Loucy (cell line): ENCODE measurements at regions not wholly inside any gene's neighbourhood (a gene's known extent, or its start where the extent isn't known, plus 50 kb on each side); places are given as distances from the start of the nearest gene placed in this dataset.

Experiments
- H2AFZ ChIP-seq: fragments of 200-600 bp; sonication (generic); 2 replicates; pipeline ENCODE4 v1.6.0; 2016; ENCODE audit warnings: antibody characterized with exemption, mild to moderate bottlenecking, low read length, moderate library complexity
- H3F3A ChIP-seq: fragments of 200-600 bp; 2 replicates; pipeline ENCODE4 v1.6.0; 2016; ENCODE audit warnings: antibody characterized with exemption, low read depth, mild to moderate bottlenecking
- H3K27me3 ChIP-seq: fragments of 200-600 bp; sonication (generic); 2 replicates; pipeline ENCODE4 v1.6.1; 2014; ENCODE audit warnings: low read length, mild to moderate bottlenecking; ENCODE audit not compliant: insufficient read depth, poor library complexity, severe bottlenecking
- H3K36me3 ChIP-seq: fragments of 200-600 bp; sonication (generic); 2 replicates; pipeline ENCODE4 v1.6.1; 2016; ENCODE audit warnings: low read length; ENCODE audit not compliant: insufficient read depth
- H3K4me1 ChIP-seq: fragments of 200-600 bp; sonication (generic); 2 replicates; pipeline ENCODE4 v1.5.1; 2014; ENCODE audit warnings: low read length, mild to moderate bottlenecking; ENCODE audit not compliant: insufficient read depth, poor library complexity, severe bottlenecking
- H3K4me2 ChIP-seq: fragments of 200-600 bp; sonication (generic); 2 replicates; pipeline ENCODE4 v1.6.0; 2014; ENCODE audit warnings: antibody characterized with exemption, low read length, low read depth, mild to moderate bottlenecking; ENCODE audit not compliant: poor library complexity, severe bottlenecking
- H3K4me3 ChIP-seq: fragments of 200-600 bp; sonication (generic); 2 replicates; pipeline ENCODE4 v1.5.1; 2014; ENCODE audit warnings: low read length, mild to moderate bottlenecking, mixed read lengths; ENCODE audit not compliant: poor library complexity, severe bottlenecking
- H3K79me2 ChIP-seq: fragments of 200-600 bp; sonication (generic); 2 replicates; pipeline ENCODE4 v1.6.1; 2014; ENCODE audit warnings: low read length; ENCODE audit not compliant: insufficient read depth
- H3K9ac ChIP-seq: fragments of 200-600 bp; sonication (generic); 2 replicates; pipeline ENCODE4 v1.6.0; 2014; ENCODE audit warnings: mild to moderate bottlenecking, low read depth, low read length, moderate library complexity; ENCODE audit not compliant: poor library complexity, severe bottlenecking
- H3K9me2 ChIP-seq: fragments of 200-600 bp; sonication (generic); replicated peaks from 2 replicates; pipeline ENCODE4 v1.6.1; 2016; ENCODE audit warnings: low read depth, low read length, mixed read lengths
- H3K9me3 ChIP-seq: fragments of 200-600 bp; sonication (generic); 2 replicates; pipeline ENCODE4 v1.6.1; 2014; ENCODE audit warnings: mild to moderate bottlenecking, antibody characterized with exemption, low read length, low read depth; ENCODE audit not compliant: insufficient read depth
- H4K20me1 ChIP-seq: fragments of 200-600 bp; sonication (generic); 2 replicates; pipeline ENCODE4 v1.6.0; 2014; ENCODE audit warnings: antibody characterized with exemption, low read length, mild to moderate bottlenecking; ENCODE audit not compliant: insufficient read depth, poor library complexity, severe bottlenecking
- CTCF ChIP-seq: fragments of 200-600 bp; sonication (generic); conservative IDR thresholded peaks from 2 replicates; pipeline ENCODE4 v1.5.1; 2014; ENCODE audit warnings: mild to moderate bottlenecking, antibody characterized with exemption, low read length
- EZH2phosphoT487 ChIP-seq: fragments of 200-600 bp; IDR thresholded peaks from 2 replicates; pipeline ENCODE4 v1.6.1; 2018; ENCODE audit warnings: antibody characterized with exemption, mild to moderate bottlenecking, moderate library complexity, borderline replicate concordance

- Histone ChIP-seq H3K4me3 (no peak overlapping the region), H3K4me1 (no peaks in the 10 kb centered on the region), H3K4me2 (no peak overlapping the region), H4K20me1 (no peaks in the 10 kb centered on the region), H3K79me2 (no peaks in the 10 kb centered on the region), H3K9me3 (peaks cover 15% of the 10 kb centered on the region; the same call in 1 of the 2 replicates), H3K27me3 (no peaks in the 10 kb centered on the region), H3F3A (no peaks in the 10 kb centered on the region), H3K36me3 (no peaks in the 10 kb centered on the region), H3K9me2 (no peaks in the 10 kb centered on the region), H3K9ac (no peak overlapping the region), H2AFZ (no peak overlapping the region)
- TF ChIP-seq EZH2phosphoT487 (no peak), CTCF (no peak)
These were observed 245.9 kb downstream of the ERMARD start for GRCh38 chr6:169997187-169997929.

- H3K9ac ChIP-seq, result no peak overlapping the region
- H3K4me1 ChIP-seq, result no peaks in the 10 kb centered on the region
These were observed 245.1 kb downstream of the ERMARD start for GRCh38 chr6:169996378-169997051.

GRCh38 chr6:169994739-169995138 lies 243.3 kb downstream of the ERMARD start:
- no peak for TF ChIP-seq EZH2phosphoT487
- no peak for TF ChIP-seq CTCF
- H2AFZ ChIP-seq, result no peak overlapping the region
- no peak overlapping the region for H3K4me2 ChIP-seq
- no peak overlapping the region for H3K4me3 ChIP-seq
- no peaks in the 10 kb centered on the region for H3K9me2 ChIP-seq
- H4K20me1 ChIP-seq, result no peaks in the 10 kb centered on the region
- H3K9ac ChIP-seq, result no peak overlapping the region
- H3F3A ChIP-seq, result no peaks in the 10 kb centered on the region
- H3K36me3 ChIP-seq, result no peaks in the 10 kb centered on the region
- no peaks in the 10 kb centered on the region for H3K4me1 ChIP-seq
- H3K27me3 ChIP-seq, result no peaks in the 10 kb centered on the region
- peaks cover 15% of the 10 kb centered on the region; the same call in 1 of the 2 replicates for H3K9me3 ChIP-seq
- no peaks in the 10 kb centered on the region for H3K79me2 ChIP-seq

More at GRCh38 chr6:169996378-169997051, 245.1 kb downstream of the ERMARD start:
- Histone ChIP-seq H3K27me3 (no peaks in the 10 kb centered on the region), H3K4me3 (no peak overlapping the region), H3K79me2 (no peaks in the 10 kb centered on the region), H3F3A (no peaks in the 10 kb centered on the region), H4K20me1 (no peaks in the 10 kb centered on the region), H3K4me2 (no peak overlapping the region), H3K9me3 (peaks cover 15% of the 10 kb centered on the region; the same call in 1 of the 2 replicates), H3K36me3 (no peaks in the 10 kb centered on the region), H2AFZ (no peak overlapping the region), H3K9me2 (no peaks in the 10 kb centered on the region)
- TF ChIP-seq EZH2phosphoT487 (no peak), CTCF (no peak)
